Muscle of leg (tissue), 3 donors: ENCODE measurements at regions not wholly inside any gene's neighbourhood (a gene's known extent, or its start where the extent isn't known, plus 50 kb on each side); places are given as distances from the start of the nearest gene placed in this dataset.
A peak's percentile ranks its signal among the peaks of the same experiment; 100 is the strongest.

Experiments used
- DNase-seq: peaks from one replicate; pipeline ENCODE4 v3.0.0; 2013
- H3K27ac ChIP-seq: one replicate; pipeline ENCODE4 v1.5.1; 2013; ENCODE audit warnings: mild to moderate bottlenecking, low read length, control low read depth
- H3K27me3 ChIP-seq: one replicate; pipeline ENCODE4 v1.6.1; 2013; ENCODE audit warnings: low read length; ENCODE audit not compliant: control insufficient read depth, insufficient read depth
- H3K36me3 ChIP-seq: one replicate; pipeline ENCODE4 v1.6.1; 2013; ENCODE audit warnings: low read length; ENCODE audit not compliant: control insufficient read depth, insufficient read depth
- H3K4me1 ChIP-seq: one replicate; pipeline ENCODE4 v1.6.1; 2013; ENCODE audit warnings: low read length; ENCODE audit not compliant: control insufficient read depth, insufficient read depth
- H3K4me3 ChIP-seq: one replicate; pipeline ENCODE4 v1.5.1; 2013; ENCODE audit warnings: low read length, control low read depth
- H3K9me3 ChIP-seq: replicated peaks from 2 replicates; pipeline ENCODE4 v1.6.1; 2013; ENCODE audit warnings: low read depth, low read length; ENCODE audit not compliant: control insufficient read depth
- WGBS: methylation state at CpG from one replicate; pipeline ENCODE4 v1.1.5; 2013; ENCODE audit warnings: missing lambda C conversion rate; ENCODE audit not compliant: insufficient coverage; 5-methylcytosine and 5-hydroxymethylcytosine counted together

GRCh38 chr13:84864341-84864740 lies 934.9 kb downstream of the SLITRK6 start:
- H3K4me3 ChIP-seq: no peak overlapping the region
- no peaks in the 10 kb centered on the region for H3K4me1 ChIP-seq
- H3K9me3 ChIP-seq: no peaks in the 10 kb centered on the region
- no peaks in the 10 kb centered on the region for H3K36me3 ChIP-seq
- no peak for DNase-seq
- no CpG with 5 or more reads among the region's 2 CpGs for WGBS
- no peak overlapping the region for H3K27ac ChIP-seq
- H3K27me3 ChIP-seq: no peaks in the 10 kb centered on the region

DNA sequence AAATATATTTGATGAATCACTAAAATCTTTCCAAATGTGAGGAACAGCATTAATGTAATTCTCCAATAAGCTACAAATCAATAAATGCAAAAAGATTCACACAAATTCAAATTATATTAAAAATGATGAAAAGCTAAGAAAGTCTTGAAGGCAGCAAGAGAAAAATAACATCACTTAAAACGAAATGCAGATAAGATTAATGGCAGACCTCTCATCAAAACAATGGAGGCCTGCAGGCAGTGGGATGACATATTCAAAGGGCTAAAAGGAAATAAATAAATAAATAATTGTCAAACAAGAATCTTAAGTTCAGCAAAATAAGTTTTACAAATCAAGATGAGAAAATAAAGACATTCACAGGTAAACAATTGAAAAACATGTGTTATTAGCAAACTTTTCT lies 952.1 kb downstream of the SLITRK6 start:
- Histone ChIP-seq H3K4me1 (no peaks in the 10 kb centered on the region), H3K4me3 (no peak overlapping the region), H3K27ac (no peak overlapping the region), H3K9me3 (no peaks in the 10 kb centered on the region), H3K27me3 (no peaks in the 10 kb centered on the region), H3K36me3 (no peaks in the 10 kb centered on the region)
- WGBS: no CpG with 5 or more reads among the region's 1 CpG
- no peak for DNase-seq

DNA sequence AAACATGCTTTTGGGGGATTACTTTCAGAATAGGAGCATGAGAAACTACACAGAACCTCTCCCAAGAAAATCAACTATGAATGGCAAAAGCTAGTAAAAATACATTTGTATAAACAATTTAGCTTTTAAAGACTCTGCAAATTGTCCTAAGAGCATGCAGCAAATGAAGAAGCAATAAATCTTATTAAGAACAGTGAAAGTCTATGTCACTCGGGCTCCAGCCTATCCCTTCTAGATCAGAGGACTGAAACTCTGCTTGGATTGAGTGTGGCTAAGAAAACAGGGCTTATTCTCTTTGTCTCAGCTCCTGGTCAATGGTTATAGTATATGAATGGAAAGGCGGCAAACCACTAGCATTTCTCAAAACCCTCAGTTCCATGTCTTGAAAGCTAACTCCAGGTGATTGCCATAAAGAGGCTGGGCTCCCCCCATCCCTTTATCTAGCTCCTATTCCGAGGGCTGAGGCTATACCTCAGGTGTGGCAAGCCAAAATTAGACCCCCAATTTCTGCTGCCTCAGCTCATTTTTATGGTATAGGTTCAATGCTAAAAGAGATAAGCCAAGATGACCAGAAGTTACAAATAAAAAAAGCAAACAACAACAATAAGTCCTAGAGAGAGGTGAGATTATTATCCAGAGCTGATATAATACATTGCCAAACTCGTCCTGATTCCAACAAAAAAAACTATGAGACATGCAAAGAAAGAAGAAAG lies 953.2 kb downstream of the SLITRK6 start:
- no peaks in the 10 kb centered on the region for H3K9me3 ChIP-seq
- no peak overlapping the region for H3K4me3 ChIP-seq
- H3K27ac ChIP-seq: no peak overlapping the region
- no CpG with 5 or more reads among the region's 4 CpGs for WGBS
- no peaks in the 10 kb centered on the region for H3K27me3 ChIP-seq
- no peak for DNase-seq
- no peaks in the 10 kb centered on the region for H3K4me1 ChIP-seq
- no peaks in the 10 kb centered on the region for H3K36me3 ChIP-seq

DNA sequence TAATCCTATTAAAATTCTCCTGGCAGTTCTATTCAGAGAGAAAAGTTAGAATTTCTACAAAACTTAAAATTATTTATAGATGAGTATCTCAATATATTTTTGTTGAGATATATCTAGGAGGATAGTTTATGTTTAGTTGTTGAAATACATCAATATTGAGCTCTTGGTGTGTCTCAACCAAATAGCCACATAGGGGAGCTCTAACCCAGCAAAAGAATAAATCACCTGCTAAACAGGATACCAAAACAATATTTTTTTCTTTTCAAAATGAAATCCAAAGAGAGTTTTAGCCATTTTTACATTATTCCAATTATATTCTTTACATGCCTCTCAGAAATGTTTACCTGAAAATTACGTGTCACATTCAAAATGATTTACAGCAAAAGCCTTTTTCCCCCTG lies 954.7 kb downstream of the SLITRK6 start:
- no peaks in the 10 kb centered on the region for H3K27me3 ChIP-seq
- no peaks in the 10 kb centered on the region for H3K9me3 ChIP-seq
- no peak overlapping the region for H3K4me3 ChIP-seq
- H3K4me1 ChIP-seq: no peaks in the 10 kb centered on the region
- H3K36me3 ChIP-seq: no peaks in the 10 kb centered on the region
- DNase-seq: peak; percentile 2
- no peak overlapping the region for H3K27ac ChIP-seq
- WGBS: no CpG with 5 or more reads among the region's 1 CpG

DNA sequence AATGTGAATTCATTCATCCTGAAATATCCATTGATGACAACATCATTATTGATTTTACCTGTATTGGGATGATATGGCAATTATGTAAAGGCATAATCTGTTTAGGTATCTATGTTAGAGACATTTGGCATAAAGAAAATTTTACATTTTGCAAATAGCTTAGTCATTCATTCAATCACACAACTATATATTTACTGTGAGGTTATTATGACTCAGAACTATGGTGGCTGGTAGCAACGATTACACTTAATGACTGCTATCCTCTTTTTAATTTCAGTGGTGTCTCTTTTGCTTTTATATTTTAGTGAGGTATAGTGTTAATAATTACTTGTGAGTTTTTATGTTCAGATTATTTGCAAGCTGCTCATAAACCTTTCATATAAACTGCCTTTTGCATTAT lies 955.9 kb downstream of the SLITRK6 start:
- no peaks in the 10 kb centered on the region for H3K27me3 ChIP-seq
- no peak overlapping the region for H3K27ac ChIP-seq
- no peaks in the 10 kb centered on the region for H3K36me3 ChIP-seq
- WGBS: no CpG with 5 or more reads among the region's 1 CpG
- H3K4me3 ChIP-seq: no peak overlapping the region
- DNase-seq: no peak
- no peaks in the 10 kb centered on the region for H3K9me3 ChIP-seq
- H3K4me1 ChIP-seq: no peaks in the 10 kb centered on the region

- DNase-seq: no peak
- H3K4me1 ChIP-seq: no peaks in the 10 kb centered on the region
- WGBS: no CpG with 5 or more reads among the region's 2 CpGs
- no peaks in the 10 kb centered on the region for H3K27me3 ChIP-seq
- H3K36me3 ChIP-seq: no peaks in the 10 kb centered on the region
- H3K9me3 ChIP-seq: no peaks in the 10 kb centered on the region
- H3K27ac ChIP-seq: no peak overlapping the region
- H3K4me3 ChIP-seq: no peak overlapping the region
Observed at GRCh38 chr13:84834201-84834600, 951.9 kb upstream of the SLITRK1 start.

DNA sequence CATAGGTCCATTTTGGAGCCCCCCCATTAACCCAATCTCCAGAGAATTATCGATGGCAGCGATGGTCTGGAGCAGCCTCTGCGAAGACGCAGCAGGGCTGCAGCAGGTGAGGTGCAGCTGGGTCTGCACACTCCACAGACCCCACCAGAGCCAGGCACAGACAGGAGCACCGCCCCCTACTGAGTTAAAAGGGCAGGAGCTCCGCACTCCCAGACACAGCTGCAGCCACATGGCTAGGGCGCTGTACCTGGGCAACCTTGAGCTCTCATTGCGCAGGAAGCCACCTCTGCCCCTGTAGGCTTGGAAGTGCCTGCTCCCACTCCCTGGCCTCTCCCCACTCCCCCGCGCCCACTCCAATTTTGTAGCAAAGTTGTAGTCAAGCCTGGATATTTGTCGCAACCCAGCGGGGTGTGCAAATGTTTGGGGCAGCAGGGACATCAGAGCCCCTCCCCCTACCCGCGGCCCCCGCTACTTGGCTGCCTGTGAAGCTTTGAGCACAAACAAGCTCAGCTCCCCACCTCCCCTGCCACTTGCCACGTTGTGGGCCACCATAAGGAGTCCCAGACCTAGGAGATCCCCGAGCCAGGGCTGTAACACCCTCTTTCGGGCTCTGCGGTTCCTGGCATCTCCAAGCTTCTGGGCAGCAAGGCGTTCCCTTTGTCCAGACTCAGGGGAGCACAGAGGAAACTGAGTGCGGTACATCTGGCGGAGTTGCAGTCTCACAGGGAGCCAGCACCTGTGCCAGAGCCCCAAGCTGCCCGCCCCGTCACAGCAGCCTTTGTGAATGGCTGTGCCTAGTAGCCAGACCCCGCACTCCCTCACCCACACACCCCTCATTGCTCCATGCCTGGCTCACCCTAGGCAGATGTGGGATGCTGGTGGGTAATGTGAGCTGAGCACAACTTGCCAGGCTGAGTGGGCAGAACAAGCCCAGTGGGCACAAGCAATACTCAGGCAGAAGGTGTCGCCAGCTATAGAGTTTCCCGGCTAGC lies 949.7 kb upstream of the SLITRK1 start:
- no peak overlapping the region for H3K4me3 ChIP-seq
- no peak overlapping the region for H3K27ac ChIP-seq
- H3K27me3 ChIP-seq: no peaks in the 10 kb centered on the region
- H3K36me3 ChIP-seq: no peaks in the 10 kb centered on the region
- WGBS: 91% methylated on average over 20 of the region's 27 CpGs
- H3K9me3 ChIP-seq: no peaks in the 10 kb centered on the region
- no peak for DNase-seq
- no peaks in the 10 kb centered on the region for H3K4me1 ChIP-seq

DNA sequence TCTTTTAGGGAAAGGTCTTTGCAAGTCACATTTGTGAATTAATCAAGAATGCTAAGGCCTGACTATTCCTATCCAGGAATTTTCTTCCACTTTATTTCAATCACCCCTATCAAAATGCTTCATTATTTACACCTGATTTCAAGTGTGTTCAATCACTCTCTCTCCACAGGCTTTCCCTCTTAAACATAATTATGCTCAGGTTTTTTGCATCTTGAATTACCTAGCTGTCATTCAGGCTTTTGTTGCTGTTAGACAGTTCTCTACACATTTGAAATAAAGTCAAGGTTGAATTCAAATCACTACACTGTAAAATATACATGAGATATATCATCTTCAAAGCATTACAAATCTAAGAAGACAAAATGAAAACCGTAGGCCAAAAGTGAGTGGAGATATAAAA lies 941.3 kb upstream of the SLITRK1 start:
- WGBS: no CpG with 5 or more reads among the region's 1 CpG
- H3K36me3 ChIP-seq: no peaks in the 10 kb centered on the region
- H3K27me3 ChIP-seq: no peaks in the 10 kb centered on the region
- H3K27ac ChIP-seq: no peak overlapping the region
- H3K4me3 ChIP-seq: no peak overlapping the region
- no peaks in the 10 kb centered on the region for H3K9me3 ChIP-seq
- H3K4me1 ChIP-seq: no peaks in the 10 kb centered on the region
- DNase-seq: no peak

DNA sequence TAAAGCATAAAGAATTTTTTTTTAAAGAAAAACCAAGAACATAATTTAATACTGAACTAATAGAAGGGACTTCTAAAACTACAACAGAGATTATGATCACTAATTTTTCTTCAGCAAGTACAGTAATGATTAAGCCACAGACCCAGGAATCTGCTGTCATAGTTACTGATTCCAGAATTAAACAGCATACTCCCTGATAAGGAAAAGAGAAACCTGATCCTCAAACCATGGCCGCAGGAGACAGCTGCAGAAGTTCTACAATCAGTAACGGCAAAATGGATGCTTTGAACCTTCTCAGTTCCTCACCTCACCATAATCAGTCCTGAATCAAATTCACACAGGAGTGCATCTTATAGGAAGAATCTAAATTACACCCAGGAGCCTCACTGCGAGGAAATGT lies 939.0 kb upstream of the SLITRK1 start:
- Histone ChIP-seq H3K4me3 (no peak overlapping the region), H3K4me1 (no peaks in the 10 kb centered on the region), H3K27me3 (no peaks in the 10 kb centered on the region), H3K9me3 (no peaks in the 10 kb centered on the region), H3K27ac (no peak overlapping the region), H3K36me3 (no peaks in the 10 kb centered on the region)
- WGBS: no CpG with 5 or more reads among the region's 3 CpGs
- no peak for DNase-seq

GRCh38 chr13:84816567-84817105 lies 934.4 kb upstream of the SLITRK1 start:
- no CpG with 5 or more reads among the region's 4 CpGs for WGBS
- H3K4me1 ChIP-seq: no peaks in the 10 kb centered on the region
- no peaks in the 10 kb centered on the region for H3K27me3 ChIP-seq
- no peak overlapping the region for H3K4me3 ChIP-seq
- DNase-seq: no peak
- no peak overlapping the region for H3K27ac ChIP-seq
- no peaks in the 10 kb centered on the region for H3K9me3 ChIP-seq
- no peaks in the 10 kb centered on the region for H3K36me3 ChIP-seq
